Activated T-cell treated with anti-CD3 and anti-CD28 coated beads, Interleukin-2, amount 50 U/mL, for 4 hours (primary cell): ENCODE measurements at regions not wholly inside any gene's neighbourhood (a gene's known extent, or its start where the extent isn't known, plus 50 kb on each side); places are given as distances from the start of the nearest gene placed in this dataset.

ENCODE experiments used
- ATAC-seq, 2 donors: fragments of 200-7000 bp; cut with Tn5 transposase; one replicate each; pipeline ENCODE4 v1.10.0; 2021
- DNase-seq: peaks from one replicate; pipeline ENCODE4 v3.0.0-alpha.2; 2020
- H3K27me3 Mint-ChIP-seq: one replicate; pipeline ENCODE4 v1.8.0; 2021; ENCODE audit warnings: low read depth, mixed read lengths
- H3K36me3 Mint-ChIP-seq: one replicate; pipeline ENCODE4 v1.8.0; 2022; ENCODE audit warnings: mixed read lengths; ENCODE audit not compliant: insufficient read depth
- H3K4me1 Mint-ChIP-seq: one replicate; pipeline ENCODE4 v1.8.0; 2021; ENCODE audit warnings: low read depth, mixed read lengths
- H3K4me3 Mint-ChIP-seq: one replicate; pipeline ENCODE4 v1.8.0; 2021; ENCODE audit warnings: mild to moderate bottlenecking, moderate library complexity, mixed read lengths
- H3K9me3 Mint-ChIP-seq: one replicate; pipeline ENCODE4 v1.8.0; 2021; ENCODE audit warnings: mixed read lengths

GRCh38 chr13:79874396-79875360 is 393.7 kb downstream of the NDFIP2 start:
- DNase-seq (no peak), ATAC-seq (peak in 1 of 2 donors; percentile 21)
- Mint-ChIP-seq H3K36me3 (no peaks in the 10 kb centered on the region), H3K4me3 (no peak overlapping the region), H3K4me1 (no peaks in the 10 kb centered on the region), H3K27me3 (no peaks in the 10 kb centered on the region), H3K9me3 (no peaks in the 10 kb centered on the region)

- Mint-ChIP-seq H3K27me3 (no peaks in the 10 kb centered on the region), H3K4me1 (no peaks in the 10 kb centered on the region), H3K9me3 (no peaks in the 10 kb centered on the region), H3K36me3 (no peaks in the 10 kb centered on the region), H3K4me3 (no peak overlapping the region)
- DNase-seq (no peak), ATAC-seq (no peak)
Observed at GRCh38 chr13:79871594-79871993, 390.6 kb downstream of the NDFIP2 start.

GRCh38 chr13:79870766-79871165 is 389.8 kb downstream of the NDFIP2 start:
- no peak for ATAC-seq
- Mint-ChIP-seq H3K4me1 (no peaks in the 10 kb centered on the region), H3K27me3 (no peaks in the 10 kb centered on the region), H3K9me3 (no peaks in the 10 kb centered on the region), H3K4me3 (no peak overlapping the region), H3K36me3 (no peaks in the 10 kb centered on the region)
- no peak for DNase-seq

GRCh38 chr13:79870123-79870522 is 389.2 kb downstream of the NDFIP2 start:
- Mint-ChIP-seq H3K4me1 (no peaks in the 10 kb centered on the region), H3K9me3 (no peaks in the 10 kb centered on the region), H3K36me3 (no peaks in the 10 kb centered on the region), H3K4me3 (no peak overlapping the region), H3K27me3 (no peaks in the 10 kb centered on the region)
- no peak for DNase-seq
- no peak for ATAC-seq

GRCh38 chr13:79869326-79869725 is 388.4 kb downstream of the NDFIP2 start:
- DNase-seq = no peak
- Mint-ChIP-seq H3K4me3 (no peak overlapping the region), H3K27me3 (no peaks in the 10 kb centered on the region), H3K4me1 (no peaks in the 10 kb centered on the region), H3K36me3 (no peaks in the 10 kb centered on the region), H3K9me3 (no peaks in the 10 kb centered on the region)
- no peak for ATAC-seq

- no peaks in the 10 kb centered on the region for H3K4me1 Mint-ChIP-seq
- no peak for DNase-seq
- H3K27me3 Mint-ChIP-seq = no peaks in the 10 kb centered on the region
- H3K4me3 Mint-ChIP-seq = no peak overlapping the region
- H3K9me3 Mint-ChIP-seq = no peaks in the 10 kb centered on the region
- no peaks in the 10 kb centered on the region for H3K36me3 Mint-ChIP-seq
- no peak for ATAC-seq
Observed at GRCh38 chr13:79867254-79867653, 386.3 kb downstream of the NDFIP2 start.

GRCh38 chr13:79866436-79866835 is 385.5 kb downstream of the NDFIP2 start:
- no peaks in the 10 kb centered on the region for H3K27me3 Mint-ChIP-seq
- H3K36me3 Mint-ChIP-seq = no peaks in the 10 kb centered on the region

GRCh38 chr13:79862515-79862914 is 381.6 kb downstream of the NDFIP2 start:
- DNase-seq (no peak), ATAC-seq (no peak)
- Mint-ChIP-seq H3K9me3 (no peaks in the 10 kb centered on the region), H3K27me3 (no peaks in the 10 kb centered on the region), H3K4me3 (no peak overlapping the region), H3K36me3 (no peaks in the 10 kb centered on the region), H3K4me1 (no peaks in the 10 kb centered on the region)

More at GRCh38 chr13:79866436-79866835, 385.5 kb downstream of the NDFIP2 start:
- Mint-ChIP-seq H3K9me3 (no peaks in the 10 kb centered on the region), H3K4me1 (no peaks in the 10 kb centered on the region), H3K4me3 (no peak overlapping the region)
- DNase-seq = no peak
- ATAC-seq = no peak

GRCh38 chr13:79861731-79862130 is 380.8 kb downstream of the NDFIP2 start:
- Mint-ChIP-seq H3K4me3 (no peak overlapping the region), H3K9me3 (no peaks in the 10 kb centered on the region), H3K36me3 (no peaks in the 10 kb centered on the region), H3K4me1 (no peaks in the 10 kb centered on the region), H3K27me3 (no peaks in the 10 kb centered on the region)
- DNase-seq (no peak), ATAC-seq (no peak)

GRCh38 chr13:79860791-79861190 is 379.8 kb downstream of the NDFIP2 start:
- H3K9me3 Mint-ChIP-seq = no peaks in the 10 kb centered on the region
- H3K4me3 Mint-ChIP-seq = no peak overlapping the region
- H3K4me1 Mint-ChIP-seq = no peaks in the 10 kb centered on the region
- no peaks in the 10 kb centered on the region for H3K36me3 Mint-ChIP-seq
- no peaks in the 10 kb centered on the region for H3K27me3 Mint-ChIP-seq
- ATAC-seq (no peak), DNase-seq (no peak)

GRCh38 chr13:79859756-79860155 is 378.8 kb downstream of the NDFIP2 start:
- DNase-seq (no peak), ATAC-seq (no peak)
- Mint-ChIP-seq H3K27me3 (no peaks in the 10 kb centered on the region), H3K36me3 (no peaks in the 10 kb centered on the region), H3K4me3 (no peak overlapping the region), H3K4me1 (no peaks in the 10 kb centered on the region), H3K9me3 (no peaks in the 10 kb centered on the region)

GRCh38 chr13:79853251-79853650 is 372.3 kb downstream of the NDFIP2 start:
- no peak overlapping the region for H3K4me3 Mint-ChIP-seq
- H3K27me3 Mint-ChIP-seq = no peaks in the 10 kb centered on the region
- no peaks in the 10 kb centered on the region for H3K9me3 Mint-ChIP-seq
- DNase-seq (no peak), ATAC-seq (no peak)
- H3K36me3 Mint-ChIP-seq = no peaks in the 10 kb centered on the region
- H3K4me1 Mint-ChIP-seq = no peaks in the 10 kb centered on the region

GRCh38 chr13:79851318-79851717 is 370.4 kb downstream of the NDFIP2 start:
- no peaks in the 10 kb centered on the region for H3K27me3 Mint-ChIP-seq
- no peaks in the 10 kb centered on the region for H3K36me3 Mint-ChIP-seq

GRCh38 chr13:79847882-79848592 is 367.1 kb downstream of the NDFIP2 start:
- Mint-ChIP-seq H3K4me3 (no peak overlapping the region), H3K4me1 (no peaks in the 10 kb centered on the region), H3K9me3 (peaks cover 5% of the 10 kb centered on the region), H3K36me3 (no peaks in the 10 kb centered on the region), H3K27me3 (no peaks in the 10 kb centered on the region)
- no peak for ATAC-seq
- DNase-seq = no peak

More at GRCh38 chr13:79851318-79851717, 370.4 kb downstream of the NDFIP2 start:
- H3K4me1 Mint-ChIP-seq = no peaks in the 10 kb centered on the region
- no peak overlapping the region for H3K4me3 Mint-ChIP-seq
- DNase-seq = no peak
- no peak for ATAC-seq
- no peaks in the 10 kb centered on the region for H3K9me3 Mint-ChIP-seq

- Mint-ChIP-seq H3K36me3 (no peaks in the 10 kb centered on the region), H3K27me3 (no peaks in the 10 kb centered on the region), H3K4me1 (no peaks in the 10 kb centered on the region), H3K9me3 (peaks cover 5% of the 10 kb centered on the region), H3K4me3 (no peak overlapping the region)
- DNase-seq (no peak), ATAC-seq (no peak)
Observed at GRCh38 chr13:79846386-79846785, 365.4 kb downstream of the NDFIP2 start.
